ENCODE measurements at regions not wholly inside any gene's neighbourhood (a gene's known extent, or its start where the extent isn't known, plus 50 kb on each side); places are given as distances from the start of the nearest gene placed in this dataset.

DNA sequence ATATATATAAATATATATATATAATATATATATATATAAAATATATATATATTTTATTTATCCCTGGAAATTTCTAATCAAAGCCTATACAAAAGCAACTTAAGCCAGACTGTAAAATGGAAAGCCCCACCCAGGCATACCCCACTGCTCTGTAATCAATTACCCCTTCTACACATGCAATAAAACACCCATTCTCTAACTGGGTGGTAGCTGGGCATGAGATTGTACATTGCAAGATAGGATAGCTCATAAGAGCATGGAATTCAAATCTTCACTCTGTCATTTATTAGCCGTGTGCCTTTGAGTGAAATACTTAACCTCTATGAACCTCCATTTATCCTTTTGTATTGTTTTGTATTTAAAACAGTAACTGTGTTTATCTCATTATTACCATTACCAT lies 405.3 kb upstream of the SLC30A5 start:
- TF ChIP-seq POLR2A (IDR thresholded peaks at IDR 0.05; ENCODE audit: low read depth) = no peak
- TF ChIP-seq, protein P1, sequence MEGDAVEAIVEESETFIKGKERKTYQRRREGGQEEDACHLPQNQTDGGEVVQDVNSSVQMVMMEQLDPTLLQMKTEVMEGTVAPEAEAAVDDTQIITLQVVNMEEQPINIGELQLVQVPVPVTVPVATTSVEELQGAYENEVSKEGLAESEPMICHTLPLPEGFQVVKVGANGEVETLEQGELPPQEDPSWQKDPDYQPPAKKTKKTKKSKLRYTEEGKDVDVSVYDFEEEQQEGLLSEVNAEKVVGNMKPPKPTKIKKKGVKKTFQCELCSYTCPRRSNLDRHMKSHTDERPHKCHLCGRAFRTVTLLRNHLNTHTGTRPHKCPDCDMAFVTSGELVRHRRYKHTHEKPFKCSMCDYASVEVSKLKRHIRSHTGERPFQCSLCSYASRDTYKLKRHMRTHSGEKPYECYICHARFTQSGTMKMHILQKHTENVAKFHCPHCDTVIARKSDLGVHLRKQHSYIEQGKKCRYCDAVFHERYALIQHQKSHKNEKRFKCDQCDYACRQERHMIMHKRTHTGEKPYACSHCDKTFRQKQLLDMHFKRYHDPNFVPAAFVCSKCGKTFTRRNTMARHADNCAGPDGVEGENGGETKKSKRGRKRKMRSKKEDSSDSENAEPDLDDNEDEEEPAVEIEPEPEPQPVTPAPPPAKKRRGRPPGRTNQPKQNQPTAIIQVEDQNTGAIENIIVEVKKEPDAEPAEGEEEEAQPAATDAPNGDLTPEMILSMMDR (IDR thresholded peaks at IDR 0.05) = no peak
